WTC11 (cell line): ENCODE measurements at regions not wholly inside any gene's neighbourhood (a gene's known extent, or its start where the extent isn't known, plus 50 kb on each side); places are given as distances from the start of the nearest gene placed in this dataset.
A peak's percentile ranks its signal among the peaks of the same experiment; 100 is the strongest.
"Not testable (repeated sequence)": the region's sequence is repeated elsewhere in the genome, so short reads cannot be mapped to it uniquely, and the experiment has no call there.

ENCODE experiments used
- ATAC-seq: fragments of 200-7000 bp; cut with Tn5 transposase; 2 replicates; pipeline ENCODE4 v1.10.0; 2021; ENCODE audit warnings: mild to moderate bottlenecking, moderate library complexity
- CTCF ChIA-PET: fragments of 300-600 bp; sonication (Branson Sonifier 250); formaldehyde crosslinking; loops from one replicate; lab custom pipeline; 2021; ENCODE audit warnings: antibody characterized with exemption; lab: Charles Lee
- POLR2A ChIA-PET: fragments of 350-600 bp; sonication (Branson Sonifier 250); formaldehyde crosslinking; loops from one replicate; lab custom pipeline; 2021; ENCODE audit warnings: antibody characterized with exemption; lab: Charles Lee
- DNase-seq: peaks from one replicate; pipeline ENCODE4 v3.0.0; 2021; ENCODE audit warnings: low spot score
- H3K27ac Mint-ChIP-seq: 2 replicates; pipeline ENCODE4 v1.8.0; 2021; ENCODE audit warnings: mixed read lengths
- H3K27me3 Mint-ChIP-seq: 2 replicates; pipeline ENCODE4 v1.8.0; 2021; ENCODE audit warnings: low read depth, mild to moderate bottlenecking, moderate library complexity, mixed read lengths
- H3K36me3 Mint-ChIP-seq: 2 replicates; pipeline ENCODE4 v1.8.0; 2021; ENCODE audit warnings: mixed read lengths
- H3K4me1 Mint-ChIP-seq: 2 replicates; pipeline ENCODE4 v1.8.0; 2022; ENCODE audit warnings: mixed read lengths
- H3K4me3 Mint-ChIP-seq: 2 replicates; pipeline ENCODE4 v1.8.0; 2021; ENCODE audit warnings: mild to moderate bottlenecking, moderate library complexity, mixed read lengths
- H3K9me3 Mint-ChIP-seq: 2 replicates; pipeline ENCODE4 v1.8.0; 2021; ENCODE audit warnings: mixed read lengths
- ATF1 ChIP-seq: sonication (generic); formaldehyde crosslinking; IDR thresholded peaks from 2 replicates; pipeline ENCODE4 v1.8.1; 2023; ENCODE audit warnings: mild to moderate bottlenecking, moderate library complexity, missing genetic modification reagents
- ATF2 ChIP-seq: sonication (generic); formaldehyde crosslinking; IDR thresholded peaks from 2 replicates; pipeline ENCODE4 v1.8.1; 2022; ENCODE audit warnings: low read depth, missing genetic modification reagents, borderline replicate concordance
- ELF4 ChIP-seq: sonication (generic); formaldehyde crosslinking; IDR thresholded peaks from 2 replicates; pipeline ENCODE4 v1.8.1; 2022; ENCODE audit warnings: low read depth, mild to moderate bottlenecking, moderate library complexity, missing genetic modification reagents
- EMX1 ChIP-seq: fragments of 250-450 bp; sonication (Bioruptor Pico); IDR thresholded peaks from 2 replicates; pipeline ENCODE4 v1.8.0; 2021; ENCODE audit warnings: mild to moderate bottlenecking
- FOXK1 ChIP-seq: sonication (generic); formaldehyde crosslinking; IDR thresholded peaks from 2 replicates; pipeline ENCODE4 v1.8.0; 2022; ENCODE audit warnings: mild to moderate bottlenecking, moderate library complexity, missing genetic modification reagents
- FOXP1 ChIP-seq: sonication (generic); formaldehyde crosslinking; IDR thresholded peaks from 2 replicates; pipeline ENCODE4 v1.8.0; 2022; ENCODE audit warnings: missing genetic modification reagents, mild to moderate bottlenecking, moderate library complexity, borderline replicate concordance
- KAT7 ChIP-seq: sonication (generic); formaldehyde crosslinking; IDR thresholded peaks from 2 replicates; pipeline ENCODE4 v1.8.1; 2023; ENCODE audit warnings: missing genetic modification reagents, mild to moderate bottlenecking, borderline replicate concordance
- PRDM15 ChIP-seq: sonication (generic); formaldehyde crosslinking; IDR thresholded peaks from 2 replicates; pipeline ENCODE4 v1.8.0; 2022; ENCODE audit warnings: missing genetic modification reagents
- PREB ChIP-seq: sonication (generic); formaldehyde crosslinking; IDR thresholded peaks from 2 replicates; pipeline ENCODE4 v1.8.1; 2022; ENCODE audit warnings: mild to moderate bottlenecking, missing genetic modification reagents, moderate library complexity, borderline replicate concordance
- RORB ChIP-seq: fragments of 250-450 bp; sonication (Bioruptor Pico); IDR thresholded peaks from 2 replicates; pipeline ENCODE4 v1.9.0; 2021; ENCODE audit warnings: mild to moderate bottlenecking
- USF2 ChIP-seq: sonication (generic); formaldehyde crosslinking; IDR thresholded peaks from 2 replicates; pipeline ENCODE4 v1.8.1; 2023; ENCODE audit warnings: mild to moderate bottlenecking, missing genetic modification reagents, moderate library complexity
- ZBTB43 ChIP-seq: sonication (generic); formaldehyde crosslinking; IDR thresholded peaks from 2 replicates; pipeline ENCODE4 v1.8.1; 2023; ENCODE audit warnings: mild to moderate bottlenecking, missing genetic modification reagents
- ZNF281 ChIP-seq: sonication (generic); formaldehyde crosslinking; IDR thresholded peaks from 2 replicates; pipeline ENCODE4 v1.8.0; 2023; ENCODE audit warnings: mild to moderate bottlenecking, missing genetic modification reagents
- TF ChIP-seq, protein P1 (sequence below): sonication (generic); formaldehyde crosslinking; IDR thresholded peaks from 2 replicates; pipeline ENCODE4 v1.8.1; 2022; ENCODE audit warnings: missing genetic modification reagents, borderline replicate concordance
- TF ChIP-seq, protein P2 (sequence below): sonication (generic); formaldehyde crosslinking; IDR thresholded peaks from 2 replicates; pipeline ENCODE4 v1.8.1; 2022; ENCODE audit warnings: mild to moderate bottlenecking, moderate library complexity, missing genetic modification reagents
- TF ChIP-seq, protein P3 (sequence below): sonication (generic); formaldehyde crosslinking; IDR thresholded peaks from 2 replicates; pipeline ENCODE4 v1.8.0; 2022; ENCODE audit warnings: mild to moderate bottlenecking, missing genetic modification reagents

GRCh38 chr2:208807756-208808155 lies 401.2 kb downstream of the PTH2R start (continued):
- TF ChIP-seq EMX1 (CRISPR knock-in tag) (no peak), USF2 (CRISPR knock-in tag) (no peak), PRDM15 (CRISPR knock-in tag) (no peak), RORB (CRISPR knock-in tag) (no peak), ZBTB43 (CRISPR knock-in tag) (no peak), PREB (CRISPR knock-in tag) (no peak), ELF4 (CRISPR knock-in tag) (no peak), ATF1 (CRISPR knock-in tag) (no peak), ATF2 (CRISPR knock-in tag) (no peak)
- TF ChIP-seq, protein P1, sequence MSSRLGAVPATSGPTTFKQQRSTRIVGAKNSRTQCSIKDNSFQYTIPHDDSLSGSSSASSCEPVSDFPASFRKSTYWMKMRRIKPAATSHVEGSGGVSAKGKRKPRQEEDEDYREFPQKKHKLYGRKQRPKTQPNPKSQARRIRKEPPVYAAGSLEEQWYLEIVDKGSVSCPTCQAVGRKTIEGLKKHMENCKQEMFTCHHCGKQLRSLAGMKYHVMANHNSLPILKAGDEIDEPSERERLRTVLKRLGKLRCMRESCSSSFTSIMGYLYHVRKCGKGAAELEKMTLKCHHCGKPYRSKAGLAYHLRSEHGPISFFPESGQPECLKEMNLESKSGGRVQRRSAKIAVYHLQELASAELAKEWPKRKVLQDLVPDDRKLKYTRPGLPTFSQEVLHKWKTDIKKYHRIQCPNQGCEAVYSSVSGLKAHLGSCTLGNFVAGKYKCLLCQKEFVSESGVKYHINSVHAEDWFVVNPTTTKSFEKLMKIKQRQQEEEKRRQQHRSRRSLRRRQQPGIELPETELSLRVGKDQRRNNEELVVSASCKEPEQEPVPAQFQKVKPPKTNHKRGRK (CRISPR knock-in tag) = no peak
- TF ChIP-seq, protein P2, sequence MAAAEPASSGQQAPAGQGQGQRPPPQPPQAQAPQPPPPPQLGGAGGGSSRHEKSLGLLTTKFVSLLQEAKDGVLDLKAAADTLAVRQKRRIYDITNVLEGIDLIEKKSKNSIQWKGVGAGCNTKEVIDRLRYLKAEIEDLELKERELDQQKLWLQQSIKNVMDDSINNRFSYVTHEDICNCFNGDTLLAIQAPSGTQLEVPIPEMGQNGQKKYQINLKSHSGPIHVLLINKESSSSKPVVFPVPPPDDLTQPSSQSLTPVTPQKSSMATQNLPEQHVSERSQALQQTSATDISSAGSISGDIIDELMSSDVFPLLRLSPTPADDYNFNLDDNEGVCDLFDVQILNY (CRISPR knock-in tag) = no peak

DNA sequence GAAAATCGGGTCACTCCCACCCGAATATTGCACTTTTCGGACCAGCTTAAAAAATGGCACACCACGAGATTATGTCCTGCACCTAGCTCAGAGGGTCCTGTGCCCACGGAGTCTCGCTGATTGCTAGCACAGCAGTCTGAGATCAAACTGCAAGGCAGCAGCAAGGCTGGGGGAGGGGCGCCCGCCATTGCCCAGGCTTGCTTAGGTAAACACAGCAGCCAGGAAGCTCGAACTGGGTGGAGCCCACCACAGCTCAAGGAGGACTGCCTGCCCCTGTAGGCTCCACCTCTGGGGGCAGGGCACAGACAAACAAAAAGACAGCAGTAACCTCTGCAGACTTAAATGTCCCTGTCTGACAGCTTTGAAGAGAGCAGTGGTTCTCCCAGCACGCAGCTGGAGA lies 405.3 kb downstream of the PTH2R start:
- Mint-ChIP-seq H3K27me3 (peaks cover 14% of the 10 kb centered on the region), H3K4me1 (peaks cover 29% of the 10 kb centered on the region), H3K9me3 (peaks cover 14% of the 10 kb centered on the region), H3K4me3 (peak overlapping the region; percentile 59)
- POLR2A ChIA-PET, CTCF ChIA-PET, H3K36me3 Mint-ChIP-seq, H3K27ac Mint-ChIP-seq, ATAC-seq: not testable (repeated sequence)
- TF ChIP-seq FOXK1 (CRISPR knock-in tag) = 0 out of 2 replicates have a peak, but pooled peaks have one; percentile 55
- peak; percentile 82; the same call in 1 of the 2 replicates for TF ChIP-seq ZNF281 (CRISPR knock-in tag)
- TF ChIP-seq FOXP1 (CRISPR knock-in tag) = peak; percentile 33; the same call in 1 of the 2 replicates
- 0 out of 2 replicates have a peak, but pooled peaks have one; percentile 32 for TF ChIP-seq KAT7 (CRISPR knock-in tag)
- TF ChIP-seq, protein P3, sequence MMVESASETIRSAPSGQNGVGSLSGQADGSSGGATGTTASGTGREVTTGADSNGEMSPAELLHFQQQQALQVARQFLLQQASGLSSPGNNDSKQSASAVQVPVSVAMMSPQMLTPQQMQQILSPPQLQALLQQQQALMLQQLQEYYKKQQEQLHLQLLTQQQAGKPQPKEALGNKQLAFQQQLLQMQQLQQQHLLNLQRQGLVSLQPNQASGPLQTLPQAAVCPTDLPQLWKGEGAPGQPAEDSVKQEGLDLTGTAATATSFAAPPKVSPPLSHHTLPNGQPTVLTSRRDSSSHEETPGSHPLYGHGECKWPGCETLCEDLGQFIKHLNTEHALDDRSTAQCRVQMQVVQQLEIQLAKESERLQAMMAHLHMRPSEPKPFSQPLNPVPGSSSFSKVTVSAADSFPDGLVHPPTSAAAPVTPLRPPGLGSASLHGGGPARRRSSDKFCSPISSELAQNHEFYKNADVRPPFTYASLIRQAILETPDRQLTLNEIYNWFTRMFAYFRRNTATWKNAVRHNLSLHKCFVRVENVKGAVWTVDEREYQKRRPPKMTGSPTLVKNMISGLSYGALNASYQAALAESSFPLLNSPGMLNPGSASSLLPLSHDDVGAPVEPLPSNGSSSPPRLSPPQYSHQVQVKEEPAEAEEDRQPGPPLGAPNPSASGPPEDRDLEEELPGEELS (CRISPR knock-in tag) = peak; percentile 58; the same call in 1 of the 2 replicates
- peak; percentile 50 for DNase-seq
